ENCODE measurements at regions not wholly inside any gene's neighbourhood (a gene's known extent, or its start where the extent isn't known, plus 50 kb on each side); places are given as distances from the start of the nearest gene placed in this dataset.

- TF ChIP-seq, protein P1, sequence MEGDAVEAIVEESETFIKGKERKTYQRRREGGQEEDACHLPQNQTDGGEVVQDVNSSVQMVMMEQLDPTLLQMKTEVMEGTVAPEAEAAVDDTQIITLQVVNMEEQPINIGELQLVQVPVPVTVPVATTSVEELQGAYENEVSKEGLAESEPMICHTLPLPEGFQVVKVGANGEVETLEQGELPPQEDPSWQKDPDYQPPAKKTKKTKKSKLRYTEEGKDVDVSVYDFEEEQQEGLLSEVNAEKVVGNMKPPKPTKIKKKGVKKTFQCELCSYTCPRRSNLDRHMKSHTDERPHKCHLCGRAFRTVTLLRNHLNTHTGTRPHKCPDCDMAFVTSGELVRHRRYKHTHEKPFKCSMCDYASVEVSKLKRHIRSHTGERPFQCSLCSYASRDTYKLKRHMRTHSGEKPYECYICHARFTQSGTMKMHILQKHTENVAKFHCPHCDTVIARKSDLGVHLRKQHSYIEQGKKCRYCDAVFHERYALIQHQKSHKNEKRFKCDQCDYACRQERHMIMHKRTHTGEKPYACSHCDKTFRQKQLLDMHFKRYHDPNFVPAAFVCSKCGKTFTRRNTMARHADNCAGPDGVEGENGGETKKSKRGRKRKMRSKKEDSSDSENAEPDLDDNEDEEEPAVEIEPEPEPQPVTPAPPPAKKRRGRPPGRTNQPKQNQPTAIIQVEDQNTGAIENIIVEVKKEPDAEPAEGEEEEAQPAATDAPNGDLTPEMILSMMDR (IDR thresholded peaks at IDR 0.05; ENCODE audit: insufficient read depth in 1 of 2, low read depth in 1 of 2, low read length in 1 of 2, severe bottlenecking in 1 of 2, unreplicated experiment in 1 of 2) = no peak
- BruUV-seq (replicated peaks) = no TSS peak
- Mint-ChIP-seq H3K4me1 (ENCODE audit: low read depth, unreplicated experiment) (no peaks in the 10 kb centered on the region), H3K36me3 (ENCODE audit: insufficient read depth, unreplicated experiment) (no peaks in the 10 kb centered on the region), H3K27me3 (ENCODE audit: insufficient read depth, unreplicated experiment) (peaks cover 9% of the 10 kb centered on the region), H3K4me3 (ENCODE audit: unreplicated experiment) (no peak overlapping the region), H3K27ac (ENCODE audit: unreplicated experiment) (no peak overlapping the region), H3K9me3 (ENCODE audit: unreplicated experiment) (peaks cover 10% of the 10 kb centered on the region)
- Histone ChIP-seq H3K4me3 (ENCODE audit: low read depth, low read length) (no peak overlapping the region), H3K4me1 (no peaks in the 10 kb centered on the region), H3K9me3 (peaks cover 5% of the 10 kb centered on the region; the same call in 1 of the 2 replicates), H3K27me3 (replicated peaks; ENCODE audit: control insufficient read depth, insufficient read depth, low read length) (no peaks in the 10 kb centered on the region), H3K36me3 (ENCODE audit: control insufficient read depth, insufficient read depth, low read length) (no peaks in the 10 kb centered on the region)
- no peak for DNase-seq
- ChIA-PET POLR2A (no interaction called here), CTCF (no interaction called here)
- intact Hi-C loops (cut with micrococcal nuclease; ENCODE audit: unreplicated experiment) = no loop called here
Observed at GRCh38 chr20:20782755-20783154, 70.3 kb upstream of the RALGAPA2 start.

DNA sequence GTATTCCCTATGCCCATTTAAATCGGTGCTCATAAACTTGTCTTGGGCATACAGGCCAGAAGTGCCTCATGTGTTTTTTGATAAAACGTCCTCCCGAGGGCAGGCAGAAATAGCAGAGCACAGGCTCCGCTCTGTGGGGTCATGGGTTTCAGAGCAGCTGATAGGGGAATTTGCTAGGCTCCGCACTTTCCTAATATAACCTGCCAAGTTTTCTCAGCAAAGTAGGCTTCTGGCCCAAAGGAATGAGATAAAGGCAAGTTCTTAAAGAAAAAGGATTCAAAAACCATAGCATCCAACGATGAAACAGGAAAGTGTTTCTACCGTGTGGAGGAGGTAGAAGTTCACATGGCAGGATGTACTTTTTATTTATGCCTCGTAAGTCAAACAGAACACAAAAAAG, 69.8 kb upstream of the RALGAPA2 start:
- Histone ChIP-seq H3K4me3 (ENCODE audit: low read depth, low read length) (no peak overlapping the region), H3K27me3 (replicated peaks; ENCODE audit: control insufficient read depth, insufficient read depth, low read length) (no peaks in the 10 kb centered on the region), H3K9me3 (peaks cover 5% of the 10 kb centered on the region; the same call in 1 of the 2 replicates), H3K4me1 (no peaks in the 10 kb centered on the region), H3K36me3 (ENCODE audit: control insufficient read depth, insufficient read depth, low read length) (no peaks in the 10 kb centered on the region)
- Mint-ChIP-seq H3K9me3 (ENCODE audit: unreplicated experiment) (peaks cover 5% of the 10 kb centered on the region), H3K27me3 (ENCODE audit: insufficient read depth, unreplicated experiment) (peaks cover 6% of the 10 kb centered on the region), H3K4me3 (ENCODE audit: unreplicated experiment) (no peak overlapping the region), H3K27ac (ENCODE audit: unreplicated experiment) (no peak overlapping the region), H3K36me3 (ENCODE audit: insufficient read depth, unreplicated experiment) (no peaks in the 10 kb centered on the region), H3K4me1 (ENCODE audit: low read depth, unreplicated experiment) (no peaks in the 10 kb centered on the region)
- CTCF ChIA-PET = no interaction called here
- intact Hi-C loops (cut with micrococcal nuclease; ENCODE audit: unreplicated experiment) = no loop called here
- BruUV-seq (replicated peaks) = no TSS peak
- POLR2A ChIA-PET = no interaction called here
- TF ChIP-seq, protein P1 (IDR thresholded peaks at IDR 0.05; ENCODE audit: insufficient read depth in 1 of 2, low read depth in 1 of 2, low read length in 1 of 2, severe bottlenecking in 1 of 2, unreplicated experiment in 1 of 2) = no peak
- no peak for DNase-seq

GRCh38 chr20:20781029-20781428, 68.6 kb upstream of the RALGAPA2 start:
- Mint-ChIP-seq H3K9me3 (ENCODE audit: unreplicated experiment) (no peaks in the 10 kb centered on the region), H3K27ac (ENCODE audit: unreplicated experiment) (no peak overlapping the region), H3K36me3 (ENCODE audit: insufficient read depth, unreplicated experiment) (no peaks in the 10 kb centered on the region), H3K27me3 (ENCODE audit: insufficient read depth, unreplicated experiment) (peaks cover 5% of the 10 kb centered on the region), H3K4me3 (ENCODE audit: unreplicated experiment) (no peak overlapping the region), H3K4me1 (ENCODE audit: low read depth, unreplicated experiment) (no peaks in the 10 kb centered on the region)
- Histone ChIP-seq H3K27me3 (replicated peaks; ENCODE audit: control insufficient read depth, insufficient read depth, low read length) (no peaks in the 10 kb centered on the region), H3K4me1 (no peaks in the 10 kb centered on the region), H3K36me3 (ENCODE audit: control insufficient read depth, insufficient read depth, low read length) (no peaks in the 10 kb centered on the region), H3K9me3 (peaks cover 4% of the 10 kb centered on the region; the same call in 1 of the 2 replicates), H3K4me3 (ENCODE audit: low read depth, low read length) (no peak overlapping the region)
- TF ChIP-seq, protein P1 (IDR thresholded peaks at IDR 0.05; ENCODE audit: insufficient read depth in 1 of 2, low read depth in 1 of 2, low read length in 1 of 2, severe bottlenecking in 1 of 2, unreplicated experiment in 1 of 2) = no peak
- ChIA-PET CTCF (no interaction called here), POLR2A (no interaction called here)
- BruUV-seq (replicated peaks) = no TSS peak
- intact Hi-C loops (cut with micrococcal nuclease; ENCODE audit: unreplicated experiment) = no loop called here
- DNase-seq = no peak
